ENCODE measurements at regions not wholly inside any gene's neighbourhood (a gene's known extent, or its start where the extent isn't known, plus 50 kb on each side); places are given as distances from the start of the nearest gene placed in this dataset.

DNA sequence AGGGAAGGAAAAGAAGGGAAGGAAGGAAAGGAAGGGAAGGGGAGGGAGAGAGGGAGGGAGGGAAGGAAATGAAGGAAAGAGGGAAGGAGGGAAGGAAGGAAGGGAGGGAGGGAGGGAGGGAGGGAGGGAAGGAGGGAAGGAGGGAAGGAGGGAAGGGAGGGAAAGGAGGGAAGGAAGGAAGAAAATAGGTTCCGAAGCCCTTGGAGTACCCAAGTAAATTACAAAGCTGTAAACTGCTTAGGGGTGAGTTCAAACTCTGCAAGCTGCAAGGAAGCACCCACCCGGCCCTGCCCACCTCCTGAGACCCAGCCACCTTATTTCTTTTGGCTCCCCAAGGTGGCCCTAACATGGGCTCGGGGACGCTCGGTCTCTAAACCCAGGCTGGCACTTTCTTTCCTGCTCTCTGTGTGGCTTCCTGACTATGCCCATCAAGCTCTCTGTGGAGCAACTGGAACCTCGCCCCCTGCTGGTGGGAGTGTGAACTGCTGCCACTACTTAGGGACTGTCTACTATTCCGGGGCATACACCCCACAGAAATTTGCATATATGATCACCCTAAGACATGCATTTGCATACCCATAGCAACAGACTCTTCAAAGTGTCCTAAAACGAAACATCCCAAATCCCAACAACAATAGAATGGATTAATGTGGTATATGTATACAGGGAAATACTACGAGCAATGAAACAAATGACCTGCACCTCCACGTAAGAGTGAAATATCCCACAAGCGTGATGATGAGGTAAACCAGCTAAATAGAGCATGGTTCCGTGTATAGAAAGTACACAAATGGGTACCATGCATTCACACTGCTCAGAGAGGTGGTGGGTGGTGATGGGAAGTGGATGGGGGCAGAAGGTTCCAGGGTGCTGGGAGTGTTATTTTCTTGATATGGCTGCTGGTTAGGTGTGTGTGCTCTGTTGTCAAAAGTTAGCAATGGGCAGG, 151.7 kb upstream of the TBL1X start:
- TF ChIP-seq, protein P1, sequence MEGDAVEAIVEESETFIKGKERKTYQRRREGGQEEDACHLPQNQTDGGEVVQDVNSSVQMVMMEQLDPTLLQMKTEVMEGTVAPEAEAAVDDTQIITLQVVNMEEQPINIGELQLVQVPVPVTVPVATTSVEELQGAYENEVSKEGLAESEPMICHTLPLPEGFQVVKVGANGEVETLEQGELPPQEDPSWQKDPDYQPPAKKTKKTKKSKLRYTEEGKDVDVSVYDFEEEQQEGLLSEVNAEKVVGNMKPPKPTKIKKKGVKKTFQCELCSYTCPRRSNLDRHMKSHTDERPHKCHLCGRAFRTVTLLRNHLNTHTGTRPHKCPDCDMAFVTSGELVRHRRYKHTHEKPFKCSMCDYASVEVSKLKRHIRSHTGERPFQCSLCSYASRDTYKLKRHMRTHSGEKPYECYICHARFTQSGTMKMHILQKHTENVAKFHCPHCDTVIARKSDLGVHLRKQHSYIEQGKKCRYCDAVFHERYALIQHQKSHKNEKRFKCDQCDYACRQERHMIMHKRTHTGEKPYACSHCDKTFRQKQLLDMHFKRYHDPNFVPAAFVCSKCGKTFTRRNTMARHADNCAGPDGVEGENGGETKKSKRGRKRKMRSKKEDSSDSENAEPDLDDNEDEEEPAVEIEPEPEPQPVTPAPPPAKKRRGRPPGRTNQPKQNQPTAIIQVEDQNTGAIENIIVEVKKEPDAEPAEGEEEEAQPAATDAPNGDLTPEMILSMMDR (IDR thresholded peaks at IDR 0.05) = peak; percentile 74
- H3K27ac ChIP-seq = no peak overlapping the region
- no peaks in the 10 kb centered on the region for H3K27me3 ChIP-seq
- H3K36me3 ChIP-seq = no peaks in the 10 kb centered on the region
- H3K4me1 ChIP-seq (ENCODE audit: control insufficient read depth in 1 of 2, insufficient read depth in 1 of 2, low read depth in 1 of 2, low read length in 1 of 2) = peaks cover 26% of the 10 kb centered on the region in 2 experiments
- no peak overlapping the region for H3K4me3 ChIP-seq (ENCODE audit: low read depth in 1 of 2, low read length in 1 of 2)
- H3K9me3 ChIP-seq = no peaks in the 10 kb centered on the region

DNA sequence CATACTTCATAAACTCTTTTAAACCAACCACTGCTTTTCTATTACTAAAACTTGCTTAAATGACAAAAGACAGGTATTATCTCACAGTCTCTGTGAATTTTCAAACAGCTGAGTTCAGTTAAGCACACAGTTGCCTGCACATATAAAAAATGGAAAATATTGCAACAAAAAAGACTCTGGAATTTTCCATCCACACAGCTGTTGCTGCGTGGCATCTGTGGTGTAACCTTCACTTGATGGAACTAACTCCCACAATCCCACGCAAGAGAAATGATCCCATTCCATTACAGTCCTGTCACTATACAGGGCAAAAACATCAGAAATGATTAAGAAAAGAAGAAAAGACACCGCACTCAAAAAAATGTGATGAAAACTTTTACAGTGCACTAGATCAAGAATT, 149.8 kb upstream of the TBL1X start:
- peaks cover 31 to 34% of the 10 kb centered on the region in 2 experiments for H3K4me1 ChIP-seq (ENCODE audit: control insufficient read depth in 1 of 2, insufficient read depth in 1 of 2, low read depth in 1 of 2, low read length in 1 of 2)
- no peaks in the 10 kb centered on the region for H3K27me3 ChIP-seq
- no peaks in the 10 kb centered on the region for H3K9me3 ChIP-seq
- no peak overlapping the region for H3K4me3 ChIP-seq (ENCODE audit: low read depth in 1 of 2, low read length in 1 of 2)
- no peaks in the 10 kb centered on the region for H3K36me3 ChIP-seq
- TF ChIP-seq, protein P1 (IDR thresholded peaks at IDR 0.05) = no peak
- no peak overlapping the region for H3K27ac ChIP-seq

DNA sequence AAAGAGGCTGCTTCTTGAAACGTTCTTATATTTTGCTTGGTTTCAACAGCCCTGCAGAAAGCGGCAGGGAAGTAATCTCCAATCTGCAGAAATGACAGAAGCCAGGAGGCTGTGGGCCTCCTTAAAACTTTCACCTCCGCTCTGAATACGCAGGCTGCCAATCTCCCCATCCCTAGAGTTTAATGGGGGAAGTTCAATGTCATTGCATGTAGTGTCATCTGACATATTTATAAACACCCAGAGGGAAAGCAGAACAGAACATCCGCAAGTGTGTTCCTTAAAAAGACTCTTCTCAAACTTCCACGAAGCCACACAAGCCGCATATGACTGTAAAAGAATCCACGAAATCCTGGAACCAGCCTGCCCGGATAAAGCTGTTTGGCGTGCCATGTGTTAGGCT, 148.8 kb upstream of the TBL1X start:
- H3K27ac ChIP-seq = peak overlapping the region; percentile 78
- no peaks in the 10 kb centered on the region for H3K36me3 ChIP-seq
- H3K27me3 ChIP-seq = no peaks in the 10 kb centered on the region
- H3K9me3 ChIP-seq = no peaks in the 10 kb centered on the region
- H3K4me1 ChIP-seq (ENCODE audit: control insufficient read depth in 1 of 2, insufficient read depth in 1 of 2, low read depth in 1 of 2, low read length in 1 of 2) = peaks cover 31 to 34% of the 10 kb centered on the region in 2 experiments
- H3K4me3 ChIP-seq (ENCODE audit: low read depth in 1 of 2, low read length in 1 of 2) = no peak overlapping the region
- TF ChIP-seq, protein P1 (IDR thresholded peaks at IDR 0.05) = peak; percentile 11

- Histone ChIP-seq H3K4me1 (ENCODE audit: control insufficient read depth in 1 of 2, insufficient read depth in 1 of 2, low read depth in 1 of 2, low read length in 1 of 2) (peaks cover 31 to 34% of the 10 kb centered on the region in 2 experiments), H3K9me3 (no peaks in the 10 kb centered on the region), H3K4me3 (ENCODE audit: low read depth in 1 of 2, low read length in 1 of 2) (no peak overlapping the region), H3K27ac (peak overlapping the region; percentile 78), H3K36me3 (no peaks in the 10 kb centered on the region), H3K27me3 (no peaks in the 10 kb centered on the region)
- TF ChIP-seq, protein P1 (IDR thresholded peaks at IDR 0.05) = no peak
These were observed 147.7 kb upstream of the TBL1X start for GRCh38 chrX:9317176-9317575.

DNA sequence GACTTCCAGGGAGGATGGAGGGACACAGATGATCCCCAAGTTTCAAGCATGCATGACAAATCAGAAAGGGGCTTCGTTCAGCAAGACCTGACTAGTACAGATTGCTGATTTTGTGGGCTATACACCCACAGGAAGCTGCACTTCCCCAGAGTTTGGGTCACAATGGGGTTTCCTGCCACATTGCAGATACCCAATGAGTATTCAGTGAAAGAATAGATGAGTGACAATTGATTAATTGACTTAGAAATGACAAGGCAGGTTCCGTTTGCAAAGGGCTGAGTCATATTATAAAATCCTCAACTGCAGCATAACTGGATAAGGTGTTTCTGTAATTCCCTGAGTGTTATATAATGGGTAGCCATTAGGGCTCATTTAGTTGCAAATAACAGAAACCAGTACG, 146.6 kb upstream of the TBL1X start:
- TF ChIP-seq, protein P1 (IDR thresholded peaks at IDR 0.05) = no peak
- Histone ChIP-seq H3K9me3 (no peaks in the 10 kb centered on the region), H3K4me1 (ENCODE audit: control insufficient read depth in 1 of 2, insufficient read depth in 1 of 2, low read depth in 1 of 2, low read length in 1 of 2) (peaks cover 29 to 32% of the 10 kb centered on the region in 2 experiments), H3K36me3 (no peaks in the 10 kb centered on the region), H3K27ac (no peak overlapping the region), H3K4me3 (ENCODE audit: low read depth in 1 of 2, low read length in 1 of 2) (no peak overlapping the region), H3K27me3 (no peaks in the 10 kb centered on the region)

All from neutrophil (primary cell).